Forelimb muscle (tissue), 1 donor: ENCODE measurements at regions not wholly inside any gene's neighbourhood (a gene's known extent, or its start where the extent isn't known, plus 50 kb on each side); places are given as distances from the start of the nearest gene placed in this dataset.
A peak's percentile ranks its signal among the peaks of the same experiment; 100 is the strongest.

Source experiments
- DNase-seq: peaks from one replicate; pipeline ENCODE4 v3.0.0-alpha.2; 2013; ENCODE audit warnings: low read depth

DNA sequence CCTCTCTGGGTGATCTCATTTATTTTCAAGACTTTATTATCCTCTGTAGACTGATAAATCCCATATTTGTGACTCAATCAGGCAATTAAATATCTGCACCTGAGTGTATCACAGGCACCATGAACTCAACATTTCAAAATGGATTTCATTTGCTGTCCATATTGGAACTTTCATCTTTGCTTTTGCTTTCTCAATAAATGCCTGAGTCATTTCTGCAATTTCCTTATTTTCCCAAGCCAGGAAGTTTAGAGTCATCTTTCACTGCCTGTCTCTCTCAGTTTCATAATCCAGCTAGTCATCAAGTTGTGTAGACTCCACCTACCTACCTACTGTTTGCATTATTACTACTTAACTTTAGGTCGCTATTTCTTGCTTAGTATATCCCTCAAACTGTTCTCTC lies 540.9 kb downstream of the LMO4 start:
- DNase-seq: no peak

DNA sequence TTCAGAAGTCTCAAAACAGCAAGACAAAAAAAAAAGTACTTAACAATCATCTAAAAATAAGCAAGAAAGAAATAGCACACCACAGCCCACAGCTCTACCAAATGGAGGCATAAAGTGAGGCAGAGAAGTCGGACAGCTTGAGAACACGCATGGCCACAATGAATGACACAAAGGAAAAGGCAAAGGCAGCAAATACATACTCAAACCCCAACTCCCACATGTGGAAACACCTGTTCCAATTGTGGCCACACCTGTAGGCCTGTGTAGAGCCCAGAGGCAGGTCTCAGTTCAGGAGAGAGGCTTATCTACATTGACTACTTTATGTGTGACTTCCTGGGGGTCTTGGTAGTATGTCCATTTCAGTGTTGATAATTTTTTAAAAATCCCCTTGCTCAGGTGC lies 543.5 kb downstream of the LMO4 start:
- no peak for DNase-seq

DNA sequence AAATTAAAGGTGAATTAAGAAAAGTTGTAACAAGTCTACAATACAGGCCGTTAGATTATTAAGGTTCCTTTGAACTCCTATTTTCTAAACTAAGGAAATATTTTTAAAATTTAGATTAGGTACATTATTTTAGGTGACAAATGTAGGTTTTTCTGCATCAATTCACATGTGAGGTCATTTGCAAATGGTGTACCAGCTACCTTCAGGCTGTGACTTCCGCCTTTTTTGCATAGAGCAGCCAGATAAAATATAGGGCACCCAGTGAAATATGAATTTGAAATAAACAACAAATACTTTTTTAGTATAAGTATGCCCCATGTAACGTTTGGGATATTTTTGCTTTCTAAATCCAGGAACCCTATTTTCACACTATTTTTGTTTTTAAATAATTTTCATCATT lies 544.0 kb downstream of the LMO4 start:
- no peak for DNase-seq

DNA sequence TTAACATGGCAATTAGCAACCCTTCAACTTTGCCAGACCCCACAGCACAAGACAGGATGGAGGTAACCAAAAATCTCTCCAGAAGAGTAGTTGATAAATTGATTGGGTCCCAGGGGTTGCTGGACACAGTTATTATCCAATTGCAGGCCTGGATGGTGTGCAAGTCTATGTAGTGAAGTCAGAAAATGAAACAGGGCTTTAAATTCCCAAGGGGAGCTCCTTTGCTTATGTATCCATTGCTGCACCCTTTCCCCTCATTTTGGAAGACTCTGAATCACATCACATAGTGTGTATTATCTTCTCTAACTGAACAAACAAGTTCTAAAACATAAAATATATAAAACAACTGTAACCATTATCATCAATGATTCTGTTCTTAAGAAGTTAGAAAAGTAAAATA lies 550.2 kb downstream of the LMO4 start:
- DNase-seq: no peak

DNA sequence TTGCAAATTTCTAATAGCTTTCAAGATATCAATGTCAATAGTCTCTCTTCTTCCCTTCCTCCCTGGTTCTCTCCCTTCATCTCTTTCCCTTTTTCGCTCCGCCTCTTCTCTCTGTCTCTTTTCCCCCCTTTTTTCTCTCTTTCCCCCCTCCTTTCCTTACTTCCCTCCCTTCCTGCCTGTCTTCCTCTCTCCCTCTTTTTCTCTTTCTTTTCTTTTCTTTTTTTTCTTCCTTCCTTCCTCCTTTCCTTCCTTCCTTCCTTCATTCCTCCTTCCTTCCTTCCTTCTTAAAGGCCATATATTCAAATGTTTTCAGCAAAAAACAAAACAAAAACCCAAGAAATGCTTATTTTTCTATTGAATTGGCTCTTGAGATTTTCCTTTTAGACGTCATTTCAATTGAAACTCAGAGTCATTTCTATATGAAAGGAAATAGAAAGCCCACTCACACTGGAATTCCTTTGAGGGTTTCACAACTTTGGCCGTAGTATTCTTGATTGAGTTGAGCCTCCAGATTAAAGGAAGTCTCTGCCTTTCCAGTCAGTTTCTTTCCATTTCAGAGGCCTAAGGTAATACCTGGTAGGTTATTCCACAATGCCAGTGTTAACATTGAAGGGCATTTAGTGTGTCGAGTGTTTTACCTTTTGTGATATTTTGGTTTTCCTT lies 551.5 kb downstream of the LMO4 start:
- no peak for DNase-seq

DNA sequence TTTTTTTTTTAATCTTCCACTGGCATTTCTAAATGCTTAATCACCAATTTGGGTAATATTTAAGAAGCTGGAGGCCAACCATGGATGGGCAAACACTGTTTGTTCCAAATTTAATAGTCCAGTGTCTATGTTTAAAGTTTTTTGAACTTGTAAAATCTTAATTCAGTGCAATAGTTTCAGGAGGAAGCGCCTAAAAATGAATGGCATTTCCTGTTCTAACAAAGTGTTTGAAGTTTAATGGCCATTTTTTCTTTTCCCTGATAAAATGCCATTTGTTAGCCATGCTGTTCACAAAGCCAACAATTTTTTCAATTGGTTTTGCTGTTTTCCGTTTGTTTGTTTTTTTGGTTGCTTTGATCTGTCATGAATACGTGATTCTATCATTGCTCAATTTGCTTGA lies 552.1 kb downstream of the LMO4 start:
- no peak for DNase-seq

DNA sequence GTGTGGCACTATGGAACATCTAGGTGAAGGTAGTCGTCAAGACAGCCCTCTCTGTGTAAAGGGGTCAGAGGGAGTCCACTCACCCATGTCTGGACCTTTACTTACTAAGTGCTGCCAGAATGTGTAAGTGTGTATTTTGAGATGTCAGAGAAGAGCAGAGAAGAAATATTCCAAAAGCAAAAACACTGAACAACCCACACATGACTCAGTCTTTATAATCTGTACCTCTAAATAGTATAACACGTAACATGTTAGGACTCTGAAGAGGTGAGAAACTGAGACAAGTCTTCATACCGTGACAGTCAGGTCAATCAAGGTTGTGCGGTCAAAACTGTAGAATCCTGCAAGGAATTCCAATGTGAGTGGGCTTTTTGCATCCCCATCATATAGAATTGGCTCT lies 555.2 kb downstream of the LMO4 start:
- DNase-seq: no peak

DNA sequence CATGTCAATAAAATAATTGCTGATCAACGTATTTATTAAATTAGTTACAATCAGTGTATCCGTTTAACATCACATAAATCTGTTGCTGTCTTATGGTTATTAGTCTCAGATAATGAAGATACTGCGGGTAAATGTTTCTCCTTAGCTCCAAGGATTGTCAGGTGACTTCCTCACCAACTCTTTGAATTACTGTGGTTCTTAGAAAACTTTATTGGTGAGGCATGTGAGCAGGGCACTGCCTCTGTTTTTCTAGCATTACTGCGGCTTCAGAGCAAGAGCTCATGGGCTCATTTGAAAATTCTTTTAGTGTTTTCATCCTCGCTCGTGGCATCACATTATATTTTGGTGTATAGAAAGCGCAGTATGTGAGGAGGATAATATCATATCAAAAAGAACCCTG lies 555.9 kb downstream of the LMO4 start:
- DNase-seq: no peak

DNA sequence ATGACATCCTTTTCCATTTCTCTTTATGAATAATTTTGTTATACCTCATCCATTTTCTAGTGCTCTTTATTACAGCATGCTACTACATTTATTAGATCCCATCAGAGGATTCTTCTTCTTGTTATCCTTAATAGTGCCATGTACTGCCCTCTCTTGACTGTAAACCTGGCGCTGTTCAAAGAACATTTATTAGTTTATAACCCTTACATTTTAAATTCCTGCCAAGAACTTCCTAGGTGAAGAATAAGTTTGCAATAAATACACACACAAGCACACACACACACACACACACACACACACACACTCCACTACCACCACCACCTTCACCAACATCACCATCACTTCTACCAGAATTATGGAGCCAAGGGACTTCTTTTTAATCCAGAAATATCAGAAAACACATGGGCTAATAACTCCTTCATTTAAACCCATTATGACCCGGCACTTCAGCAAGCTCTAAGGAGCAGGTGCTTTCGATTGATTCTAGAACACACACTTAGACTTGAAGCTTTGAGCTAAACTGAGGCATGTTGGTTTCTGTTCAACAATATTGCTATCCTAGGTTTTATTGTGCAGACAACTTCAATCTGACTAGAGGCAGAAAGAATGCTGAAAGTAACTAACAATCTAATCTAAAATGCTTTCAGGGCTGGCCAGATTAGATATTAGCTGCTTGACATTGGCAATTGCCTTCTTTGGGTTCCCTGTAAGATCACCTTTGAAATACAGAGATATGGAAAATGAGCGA lies 556.8 kb downstream of the LMO4 start:
- no peak for DNase-seq

DNA sequence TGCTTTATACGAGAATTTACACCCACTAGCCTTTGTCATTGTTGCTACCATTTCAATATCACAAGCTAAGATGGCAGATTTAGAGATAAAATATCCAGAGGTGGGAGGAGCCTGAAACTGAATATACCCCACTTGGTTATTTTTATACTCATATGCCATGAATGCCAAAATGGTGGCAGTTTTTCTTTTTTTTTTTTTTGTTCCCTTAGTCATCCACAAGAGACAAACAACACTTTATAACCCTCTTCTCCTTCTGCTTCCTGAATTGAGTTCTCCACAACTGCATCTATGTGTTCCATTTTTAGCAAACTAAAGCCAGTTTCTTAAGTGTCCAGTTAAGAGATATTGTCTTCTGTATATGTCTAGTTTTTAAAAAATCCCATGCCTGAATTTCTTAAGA lies 558.4 kb downstream of the LMO4 start:
- no peak for DNase-seq

DNA sequence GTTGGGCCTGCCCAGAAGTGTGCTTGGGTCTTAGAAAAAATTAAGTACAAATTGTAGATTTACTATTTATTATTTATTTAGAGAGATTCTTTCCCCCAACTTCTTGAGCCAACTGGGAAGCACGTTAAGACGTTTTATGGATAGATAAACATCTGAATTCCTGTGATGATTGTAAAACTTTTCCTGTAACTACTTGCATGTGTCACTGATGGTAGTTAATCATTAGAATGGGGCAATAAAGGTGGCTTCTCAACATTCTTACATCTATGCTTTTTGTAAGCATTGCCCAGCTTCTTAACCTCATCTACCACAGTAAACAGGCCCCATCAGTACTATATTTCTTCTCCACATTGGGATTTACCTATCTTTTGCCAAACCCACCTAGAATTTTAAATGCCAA lies 559.8 kb downstream of the LMO4 start:
- no peak for DNase-seq

DNA sequence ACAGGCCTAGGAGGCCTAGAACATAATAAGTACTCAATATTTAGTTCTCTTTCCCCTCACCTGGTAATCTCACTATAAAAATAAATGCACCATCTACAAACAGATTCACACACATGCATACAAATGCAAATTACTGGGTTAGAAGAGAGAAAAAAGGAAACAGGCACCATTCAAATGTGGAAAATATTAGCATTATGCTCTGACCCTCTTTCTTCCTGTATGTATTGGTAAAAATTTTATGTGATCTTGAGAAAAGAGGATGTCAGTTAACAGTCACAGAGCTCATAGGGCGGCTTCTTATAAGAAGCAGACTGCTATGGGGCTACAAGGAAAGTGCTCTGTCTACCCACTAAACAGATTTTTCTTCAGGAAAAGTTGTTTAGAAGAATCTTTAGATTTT lies 565.4 kb downstream of the LMO4 start:
- no peak for DNase-seq

DNA sequence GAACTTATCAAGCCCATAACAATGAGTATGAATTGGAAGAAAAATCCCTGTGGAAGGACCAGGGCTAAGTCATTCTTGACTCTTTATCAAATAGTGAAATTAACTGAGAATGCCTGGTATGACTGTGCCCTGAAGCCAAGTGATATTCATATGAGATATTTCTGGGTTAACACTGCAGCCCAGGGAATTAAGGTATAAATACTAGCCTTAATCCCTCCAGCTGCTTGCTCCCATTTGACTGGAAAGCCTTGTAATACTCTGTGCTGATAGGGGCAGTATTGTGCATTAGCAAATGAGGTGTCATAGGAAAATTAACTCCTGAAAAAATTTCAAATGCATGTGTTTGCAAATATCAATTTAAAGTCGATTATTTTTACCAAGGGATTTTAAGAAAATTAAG lies 568.8 kb downstream of the LMO4 start:
- no peak for DNase-seq

DNA sequence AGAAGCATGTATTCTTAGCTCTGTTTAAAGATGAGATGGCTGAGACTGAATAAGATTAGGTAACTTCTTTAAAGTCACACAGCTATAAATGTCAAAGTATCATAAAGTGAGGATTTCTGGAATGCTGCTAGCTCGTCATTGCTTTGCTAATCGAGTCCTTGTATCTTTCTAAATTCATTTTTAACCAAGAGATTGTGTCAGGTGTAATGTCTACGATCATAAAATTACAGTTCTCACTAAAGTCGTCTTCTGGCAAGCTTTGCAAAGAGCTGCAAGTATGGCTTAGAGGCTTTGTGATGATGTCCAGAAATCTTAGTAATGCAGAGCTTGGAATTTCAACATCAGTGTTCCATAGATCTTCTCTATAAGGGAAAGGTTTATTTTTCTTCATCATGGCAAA lies 569.8 kb downstream of the LMO4 start:
- DNase-seq: no peak

DNA sequence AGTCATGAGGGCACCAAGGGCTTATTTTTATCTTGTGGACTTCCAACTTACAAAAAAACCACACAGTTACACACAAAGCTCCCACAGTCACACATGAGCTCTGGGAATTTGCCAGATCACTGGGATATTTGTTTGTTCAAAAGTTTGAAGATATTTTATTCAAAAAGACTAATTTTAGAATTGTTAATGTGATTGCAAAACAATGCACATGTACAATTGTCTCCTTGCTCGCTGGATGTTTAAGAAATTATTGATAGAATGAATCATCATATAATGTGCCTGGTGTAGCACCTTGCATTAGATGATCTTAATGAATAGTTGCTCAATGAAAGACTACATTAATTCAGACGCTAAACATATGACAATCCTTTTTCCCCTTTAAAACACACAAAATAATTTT lies 570.3 kb downstream of the LMO4 start:
- DNase-seq: no peak

DNA sequence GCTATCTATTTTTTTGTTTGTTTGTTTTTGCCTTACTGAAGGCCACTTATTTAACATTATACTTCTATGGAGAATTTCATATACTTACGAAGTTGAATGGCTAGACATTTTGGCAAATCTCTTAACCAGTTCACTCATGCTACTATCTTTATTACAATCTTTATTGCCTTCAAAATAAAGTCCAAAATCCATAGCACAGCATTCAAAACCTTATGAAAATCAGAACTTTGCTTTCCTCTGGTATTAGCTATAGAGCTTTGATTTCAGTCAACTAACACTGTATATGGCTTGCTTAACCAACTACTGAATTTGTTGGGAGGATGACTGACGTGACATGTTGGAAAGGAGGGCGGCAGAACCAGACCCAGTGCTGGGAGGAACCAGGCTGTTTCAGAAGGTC lies 571.1 kb downstream of the LMO4 start:
- DNase-seq: no peak

DNA sequence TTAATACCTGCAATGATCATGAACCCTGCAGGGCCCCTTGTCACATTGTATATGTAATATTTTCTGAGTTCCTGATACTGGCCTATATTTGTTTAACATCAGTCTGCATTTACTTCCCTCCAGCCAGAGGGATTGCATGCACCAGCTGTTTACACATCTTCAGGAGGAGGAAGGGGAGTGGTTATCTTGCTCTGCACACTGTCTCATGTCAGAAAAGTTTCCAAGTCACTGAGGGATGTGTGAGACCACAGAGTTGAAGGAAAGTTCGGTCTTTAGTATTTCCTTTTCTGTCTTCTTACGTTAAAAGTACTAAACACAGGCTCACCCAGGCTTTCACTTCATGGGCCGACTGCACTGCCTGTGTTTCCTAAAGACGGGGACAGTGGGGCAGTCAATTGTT lies 574.1 kb downstream of the LMO4 start:
- peak; percentile 63 for DNase-seq

DNA sequence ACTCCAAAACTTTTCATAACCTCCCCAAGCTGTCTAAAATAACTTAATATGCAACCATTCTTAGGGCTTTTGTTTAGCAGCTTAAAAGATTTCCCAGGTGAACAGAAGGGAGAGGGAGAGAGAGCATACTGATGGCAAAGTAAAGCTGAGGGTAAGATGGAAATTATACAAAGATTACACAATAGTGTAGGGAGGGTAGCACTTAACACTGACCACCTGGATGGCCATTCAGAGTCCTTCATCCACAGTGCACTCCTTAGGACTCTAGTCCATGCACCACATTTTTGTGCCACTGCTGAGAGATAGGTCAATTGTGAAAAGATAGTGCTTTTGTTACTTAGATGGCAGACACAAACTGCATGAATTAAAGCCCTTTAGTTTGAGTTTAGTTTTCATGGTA lies 574.6 kb downstream of the LMO4 start:
- DNase-seq: no peak

DNA sequence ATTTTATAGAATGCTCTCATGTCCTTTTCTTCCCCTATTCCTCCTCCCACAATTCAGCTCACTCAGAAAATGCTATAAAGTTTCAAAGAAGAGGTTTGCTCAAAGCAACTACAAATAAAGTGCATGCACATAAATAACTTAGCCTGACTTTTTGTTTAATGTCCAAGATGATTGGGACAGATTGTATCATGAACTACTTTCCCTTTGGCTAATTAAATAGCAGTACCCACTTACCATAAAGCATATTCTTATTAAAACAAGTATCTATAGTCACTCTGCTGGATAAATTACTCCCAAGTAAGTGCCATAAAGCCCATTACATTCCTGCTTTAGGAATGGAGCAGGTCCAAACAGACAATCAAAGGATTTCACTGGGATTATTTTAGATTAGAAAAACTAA lies 576.0 kb downstream of the LMO4 start:
- no peak for DNase-seq

DNA sequence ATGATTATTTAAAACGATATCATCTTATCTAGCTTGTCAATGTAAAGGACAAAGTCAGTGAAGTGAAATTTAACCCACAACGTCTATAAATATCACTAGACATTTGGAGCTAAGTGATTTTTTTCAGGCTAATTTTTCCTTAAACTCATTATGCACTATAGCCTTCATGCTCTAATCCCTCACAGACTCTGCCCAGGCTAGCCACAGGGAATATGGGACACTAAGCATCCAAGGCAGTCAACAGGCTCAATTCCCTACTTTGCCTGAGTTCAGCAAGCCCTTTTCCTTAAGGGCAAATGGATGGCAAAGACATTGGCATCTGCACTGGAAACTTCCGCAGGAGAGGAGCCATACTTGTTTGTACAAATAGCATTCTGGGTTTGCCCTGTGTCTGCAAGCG lies 577.0 kb downstream of the LMO4 start:
- no peak for DNase-seq

DNA sequence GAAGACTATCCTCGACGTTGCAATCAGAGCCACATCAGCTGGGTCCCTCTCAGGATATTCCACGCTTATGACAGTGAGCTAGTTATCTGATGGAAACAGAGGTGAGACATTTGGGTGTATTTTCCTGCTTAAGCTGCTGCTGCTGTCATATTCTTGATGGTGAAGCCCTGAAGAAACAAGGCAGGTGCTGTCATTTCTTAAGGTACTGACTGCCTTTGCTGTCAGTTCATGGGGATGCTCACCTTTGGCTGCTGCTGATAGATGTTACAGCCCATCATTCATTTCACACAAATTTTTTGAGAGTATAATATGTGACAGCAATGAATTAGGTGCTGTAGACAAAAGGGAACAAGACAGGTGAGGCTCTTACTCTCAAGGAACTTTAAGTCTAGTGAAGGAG lies 577.4 kb downstream of the LMO4 start:
- no peak for DNase-seq

DNA sequence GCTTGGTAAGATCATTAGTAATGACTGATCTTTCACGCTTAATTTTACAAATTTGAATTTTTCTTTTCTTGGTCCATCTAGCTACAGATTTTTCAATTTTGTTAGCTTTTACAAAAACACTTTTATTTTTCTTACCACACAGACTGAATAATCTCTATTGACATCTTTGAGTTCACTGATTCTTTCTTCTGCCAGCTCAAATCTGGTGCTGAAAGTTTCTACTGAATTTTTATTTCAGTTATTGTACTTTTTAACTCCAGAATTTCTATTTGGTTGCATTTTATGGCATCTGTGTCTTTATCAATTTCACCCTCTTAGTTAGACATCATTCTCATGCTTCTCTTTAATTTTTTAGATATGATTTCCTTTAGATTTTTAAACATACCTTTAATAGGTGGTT lies 584.7 kb downstream of the LMO4 start:
- no peak for DNase-seq

DNA sequence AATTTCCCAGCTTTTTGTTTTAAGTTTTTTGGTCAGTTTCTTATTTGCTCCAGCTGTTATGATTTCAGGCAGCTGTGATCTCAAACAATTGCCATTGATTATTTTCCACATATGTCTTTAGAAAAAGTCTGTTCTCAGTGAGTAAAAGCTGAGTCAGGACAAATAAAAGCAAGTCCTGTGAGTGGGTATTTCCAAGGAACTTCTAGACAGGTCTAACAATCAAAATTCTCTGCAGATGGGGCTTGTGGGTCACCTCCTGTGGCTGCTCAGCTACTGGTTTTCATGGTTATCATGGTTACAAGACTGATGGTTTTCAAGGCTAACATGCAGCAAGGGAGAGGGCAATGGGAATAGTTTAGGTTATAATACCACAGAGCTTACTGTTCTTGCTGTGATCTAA lies 585.7 kb downstream of the LMO4 start:
- DNase-seq: no peak

DNA sequence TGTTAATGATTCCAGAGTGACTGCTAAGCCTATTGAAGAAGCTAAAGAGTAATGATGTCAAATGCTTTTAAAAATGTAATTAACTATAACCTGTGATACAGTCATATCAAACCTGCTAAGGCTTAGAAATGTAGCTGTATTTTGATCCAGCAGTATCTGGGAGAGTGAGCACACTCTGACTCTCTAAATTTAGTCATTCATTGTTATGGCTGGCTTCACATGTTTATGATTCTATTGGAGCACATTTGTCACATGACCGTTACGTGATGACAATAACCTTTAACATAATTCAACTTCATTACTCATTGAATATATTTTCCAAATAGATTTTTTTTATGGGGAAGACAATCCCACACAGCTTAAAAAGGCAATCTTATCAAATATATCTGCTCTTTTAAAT lies 587.1 kb downstream of the LMO4 start:
- no peak for DNase-seq
